ENCODE measurements at regions not wholly inside any gene's neighbourhood (a gene's known extent, or its start where the extent isn't known, plus 50 kb on each side); places are given as distances from the start of the nearest gene placed in this dataset.

GRCh38 chr6:12609751-12610150 is 106.8 kb upstream of the PHACTR1 start:
- TF ChIP-seq CTCF (IDR thresholded peaks at IDR 0.05) (no peak), POLR2AphosphoS5 (IDR thresholded peaks at IDR 0.05) (no peak), POLR2A (IDR thresholded peaks at IDR 0.05) (no peak), EP300 (IDR thresholded peaks at IDR 0.05) (no peak)

All from suprapubic skin (tissue), 4 donors.